ENCODE measurements at regions not wholly inside any gene's neighbourhood (a gene's known extent, or its start where the extent isn't known, plus 50 kb on each side); places are given as distances from the start of the nearest gene placed in this dataset.

DNA sequence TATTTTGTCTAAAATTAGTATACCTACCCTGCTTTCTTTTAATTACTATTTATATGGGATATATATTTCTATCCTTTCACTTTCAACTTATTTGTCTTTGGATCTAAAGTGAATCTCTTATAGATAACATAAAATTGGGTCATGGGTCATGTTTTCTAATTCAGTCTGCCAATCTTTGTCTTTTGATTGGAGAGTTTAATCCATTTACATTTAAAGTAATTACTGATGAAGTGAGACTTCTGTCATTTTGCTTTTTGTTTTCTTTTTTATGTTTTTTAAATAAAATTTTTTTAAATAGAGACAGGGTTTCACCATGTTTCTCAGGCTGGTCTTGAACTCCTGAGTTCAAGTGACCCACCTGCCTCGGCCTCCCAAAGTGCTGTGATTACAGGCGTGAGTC is 50.5 kb upstream of the PRDM1 start:
- FAIRE-seq = no peak

GRCh38 chr6:106033806-106034205 is 52.3 kb upstream of the PRDM1 start:
- FAIRE-seq = peak; percentile 58

DNA sequence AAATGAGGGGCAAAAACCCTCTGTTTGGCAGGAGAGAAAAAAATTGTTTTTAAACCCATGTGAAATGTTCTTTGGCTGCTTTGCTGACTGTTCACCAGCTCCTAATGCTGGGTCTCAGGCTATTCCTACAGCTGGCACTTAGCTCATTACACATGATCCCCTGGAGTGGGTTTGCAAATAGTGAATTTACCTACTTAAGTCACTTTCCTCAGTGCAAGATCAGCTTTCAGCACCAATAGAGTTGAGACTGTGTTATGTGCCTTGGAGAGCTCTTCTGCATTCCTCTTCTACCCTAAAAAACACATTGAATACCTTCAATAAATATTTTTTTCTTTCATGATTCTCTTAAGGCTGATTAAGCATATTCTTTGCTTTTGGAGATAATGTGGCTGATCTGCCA is 58.4 kb upstream of the PRDM1 start:
- no peak for FAIRE-seq

DNA sequence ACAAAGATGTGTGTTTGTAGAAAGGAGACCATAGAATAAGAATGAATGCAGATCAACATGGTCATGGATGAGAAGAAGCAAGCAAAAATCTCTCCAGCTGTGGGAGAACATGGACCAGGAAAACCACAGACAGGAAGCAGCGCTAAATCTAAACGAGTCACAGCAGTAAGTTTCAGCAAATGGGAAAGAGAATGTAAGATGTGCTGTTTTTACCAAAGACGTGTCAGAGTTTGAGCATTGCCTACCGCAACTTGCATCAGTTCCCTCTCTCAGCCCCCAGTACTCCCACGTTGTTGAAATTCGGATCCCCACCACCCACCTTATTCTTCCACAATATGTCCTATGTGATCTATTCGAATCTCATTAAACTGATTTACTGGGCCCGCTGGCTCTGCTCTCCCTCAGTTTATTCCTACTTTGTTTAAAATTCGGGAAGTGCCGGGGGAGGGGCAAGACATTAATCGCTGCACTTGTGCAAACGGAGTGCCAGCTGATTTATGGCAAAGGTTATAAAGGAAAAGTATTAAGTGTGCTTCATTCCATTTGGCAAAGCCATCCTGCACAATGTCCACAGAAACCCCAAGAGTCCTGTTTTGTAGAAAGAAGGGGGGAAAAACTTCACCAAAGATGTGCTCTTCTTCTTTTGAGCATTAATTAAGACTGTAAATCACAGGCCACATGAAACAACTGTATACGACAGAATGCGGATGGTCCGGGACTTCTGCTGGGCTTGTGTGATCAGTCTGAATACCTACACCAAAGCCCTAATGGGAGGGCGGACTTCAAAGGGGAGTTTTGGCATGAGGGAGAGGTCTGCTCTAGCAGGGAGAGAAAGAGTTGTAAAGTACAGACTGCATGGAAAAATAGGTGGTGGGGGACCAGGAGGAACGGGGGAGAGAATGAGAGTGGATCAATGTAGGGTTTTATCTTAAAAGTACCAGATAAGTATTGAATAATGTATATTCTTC is 59.1 kb upstream of the PRDM1 start:
- FAIRE-seq = peak; percentile 92

- FAIRE-seq = no peak
These were observed 60.5 kb upstream of the PRDM1 start for GRCh38 chr6:106025655-106026054.

- FAIRE-seq = no peak
These were observed 63.3 kb upstream of the PRDM1 start for GRCh38 chr6:106022801-106023200.

DNA sequence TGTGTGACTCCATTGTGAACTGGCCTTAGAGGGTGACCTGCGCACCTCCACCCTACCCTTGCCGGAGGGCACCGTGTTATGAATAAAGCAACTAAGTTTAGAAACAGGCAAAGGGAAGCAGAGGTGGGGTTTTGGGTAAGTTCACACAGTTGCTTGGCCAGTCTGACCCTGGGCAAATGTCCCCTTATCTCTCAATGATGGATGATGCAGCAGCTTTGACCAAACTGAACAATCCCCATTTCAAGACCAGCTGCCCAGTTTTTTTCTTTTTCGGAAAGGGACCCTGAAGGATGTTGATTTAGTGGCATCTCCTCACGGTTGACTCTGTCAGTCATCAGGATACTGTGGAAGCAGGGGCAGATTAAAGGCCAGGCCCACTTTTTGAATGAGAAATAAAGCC is 68.7 kb upstream of the PRDM1 start:
- FAIRE-seq = no peak

GRCh38 chr6:106014955-106015354 is 71.2 kb upstream of the PRDM1 start:
- no peak for FAIRE-seq

DNA sequence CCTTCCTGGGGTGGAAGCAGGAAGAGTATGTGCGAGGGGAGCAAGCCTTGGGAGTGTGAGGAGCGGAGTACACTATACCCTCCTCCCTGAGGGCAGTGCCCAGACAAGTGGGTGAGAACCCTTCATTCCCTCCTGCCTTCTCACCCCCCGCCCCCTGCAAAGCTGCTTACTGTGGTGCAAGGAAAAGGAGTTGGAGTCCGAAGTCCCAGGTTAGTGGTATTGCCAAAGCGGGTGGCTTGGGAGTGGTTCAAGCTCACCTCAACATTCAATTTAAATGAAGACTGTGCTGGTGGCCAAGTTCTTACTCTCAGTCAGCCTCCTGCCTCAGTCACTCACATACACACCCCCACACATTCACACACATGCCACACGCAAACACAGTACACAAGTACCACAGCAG is 74.7 kb upstream of the PRDM1 start:
- FAIRE-seq = no peak

DNA sequence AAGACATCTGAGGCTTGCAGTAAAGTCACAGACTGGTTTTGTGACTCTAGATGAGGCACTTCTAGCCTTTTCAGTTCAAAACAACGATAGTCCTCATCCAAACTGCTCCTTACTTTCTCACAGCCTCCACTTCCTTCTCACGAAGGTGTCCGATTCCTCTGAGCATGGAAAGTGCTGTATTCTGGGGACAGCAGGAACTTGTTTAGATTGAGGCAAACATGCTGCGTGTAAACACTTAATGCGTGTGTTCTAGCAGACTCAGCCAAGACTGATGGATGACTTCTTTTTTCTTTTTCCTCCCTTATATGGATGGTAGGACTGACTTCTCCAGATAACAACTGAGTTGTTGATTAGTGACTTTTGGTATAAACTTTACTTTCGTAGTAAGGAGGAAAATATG is 80.2 kb upstream of the PRDM1 start:
- no peak for FAIRE-seq

- no peak for FAIRE-seq
These were observed 81.1 kb upstream of the PRDM1 start for GRCh38 chr6:106005013-106005412.

DNA sequence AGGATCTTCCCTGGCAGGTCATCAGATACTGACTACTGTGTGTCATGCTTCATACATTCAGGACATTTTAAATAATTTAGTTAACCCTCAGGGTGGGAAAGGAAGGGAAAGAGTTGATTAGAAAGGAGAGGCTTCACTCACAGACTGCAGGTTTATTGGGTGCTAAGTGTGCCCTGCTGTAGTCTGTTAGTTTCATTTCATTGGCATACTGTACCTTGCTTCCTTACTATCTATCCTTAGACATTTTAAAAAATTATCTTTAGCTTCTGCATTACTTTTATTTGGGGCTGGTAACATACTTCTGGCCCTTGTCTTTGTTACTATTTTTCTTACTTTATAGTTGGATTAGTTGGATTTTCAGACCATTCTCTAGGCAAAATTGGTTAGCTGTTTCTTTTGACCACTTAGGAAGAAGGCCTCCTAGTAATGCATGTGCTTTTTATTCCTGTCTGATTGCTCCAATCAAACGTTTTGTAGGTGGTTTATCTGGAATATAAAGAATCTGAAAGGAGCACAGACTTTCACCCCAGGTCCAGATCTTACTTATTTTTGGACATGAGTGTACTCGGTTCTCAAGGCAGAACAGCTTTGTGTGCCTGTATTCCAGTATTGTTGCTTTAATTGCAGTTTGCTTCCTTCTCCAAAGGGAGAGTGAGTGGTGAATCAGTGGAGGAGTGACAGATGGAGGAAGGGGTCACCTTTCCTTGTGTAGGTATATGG is 82.7 kb upstream of the PRDM1 start:
- FAIRE-seq = no peak

DNA sequence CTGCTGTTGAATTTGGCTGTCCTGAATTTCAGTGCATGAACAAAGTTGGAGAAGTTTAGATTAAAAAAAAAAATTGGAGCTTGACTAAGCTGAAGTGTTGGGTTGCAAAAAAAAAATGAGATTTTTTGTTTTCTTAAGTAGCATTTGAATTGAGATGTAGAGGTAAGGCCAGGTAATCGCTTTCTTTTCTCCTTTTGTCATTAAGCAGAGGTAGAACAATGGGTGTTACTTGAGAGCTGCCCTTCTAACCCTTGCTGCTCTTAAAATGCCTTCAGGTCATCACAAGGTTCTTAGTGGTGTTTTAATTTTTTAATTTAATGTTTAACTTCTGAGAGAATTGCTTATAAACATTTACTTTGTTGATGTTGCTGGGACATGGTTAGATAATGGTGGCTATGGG is 84.1 kb upstream of the PRDM1 start:
- no peak for FAIRE-seq

DNA sequence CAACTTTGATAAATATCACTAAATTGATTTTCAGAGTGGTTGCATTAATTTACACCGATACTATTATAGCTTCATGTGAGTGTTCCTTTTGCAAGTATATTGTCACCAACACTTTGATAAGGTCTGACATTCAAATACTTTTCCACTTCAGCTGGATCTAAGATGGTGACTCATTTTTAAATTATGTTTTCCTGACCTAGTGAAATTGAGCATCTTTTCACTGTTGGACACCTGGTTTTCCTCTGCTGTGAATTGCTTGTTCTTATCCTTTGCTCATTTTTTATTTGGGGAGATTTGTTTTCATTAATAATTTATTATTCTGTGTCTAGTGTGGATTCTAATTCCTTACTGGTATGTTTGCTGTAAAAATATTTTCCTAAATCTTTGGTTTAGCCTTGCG is 85.2 kb upstream of the PRDM1 start:
- peak; percentile 89 for FAIRE-seq

DNA sequence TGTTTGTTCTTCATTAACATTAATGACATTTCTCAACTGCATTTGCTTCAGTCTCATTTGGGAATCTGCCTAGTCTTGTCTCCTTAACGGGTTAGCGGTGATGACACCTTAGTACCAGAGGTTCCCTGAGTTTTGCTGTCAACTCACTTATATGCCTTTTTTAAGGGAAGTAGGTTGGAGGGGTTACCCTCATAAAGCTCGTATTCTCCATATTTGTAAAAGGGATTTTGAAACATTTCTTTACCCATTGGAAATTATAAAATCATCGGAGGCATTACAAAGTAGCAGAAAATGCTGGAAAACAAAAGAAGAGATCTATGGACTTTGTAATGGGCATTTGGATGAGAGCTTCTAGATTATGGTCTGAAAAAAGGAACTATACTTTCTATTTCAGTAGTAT is 88.7 kb upstream of the PRDM1 start:
- no peak for FAIRE-seq

DNA sequence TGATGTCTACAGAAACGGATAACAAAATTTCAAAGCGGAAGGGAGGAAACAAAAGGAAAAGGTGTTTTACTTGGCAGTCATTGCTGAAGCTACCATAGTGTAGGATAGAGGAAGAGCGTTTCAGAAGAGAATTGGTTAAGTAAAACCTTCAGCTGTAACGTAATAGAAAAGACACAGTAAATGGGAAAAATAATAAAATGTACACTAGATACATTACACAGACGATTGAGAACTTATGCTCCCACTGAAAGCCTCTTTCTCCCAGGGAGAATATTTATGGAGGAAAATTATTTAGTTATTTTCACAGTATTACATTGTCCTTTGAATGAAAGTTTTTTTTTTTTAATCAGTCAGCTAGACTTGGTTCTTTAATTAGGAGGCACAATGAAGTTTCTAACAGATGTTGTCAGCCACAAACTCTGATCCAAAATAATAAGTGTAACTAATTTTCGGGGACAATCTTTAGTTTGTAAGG is 90.7 kb upstream of the PRDM1 start:
- FAIRE-seq = no peak

- FAIRE-seq = no peak
These were observed 91.3 kb upstream of the PRDM1 start for GRCh38 chr6:105994591-105995390.

DNA sequence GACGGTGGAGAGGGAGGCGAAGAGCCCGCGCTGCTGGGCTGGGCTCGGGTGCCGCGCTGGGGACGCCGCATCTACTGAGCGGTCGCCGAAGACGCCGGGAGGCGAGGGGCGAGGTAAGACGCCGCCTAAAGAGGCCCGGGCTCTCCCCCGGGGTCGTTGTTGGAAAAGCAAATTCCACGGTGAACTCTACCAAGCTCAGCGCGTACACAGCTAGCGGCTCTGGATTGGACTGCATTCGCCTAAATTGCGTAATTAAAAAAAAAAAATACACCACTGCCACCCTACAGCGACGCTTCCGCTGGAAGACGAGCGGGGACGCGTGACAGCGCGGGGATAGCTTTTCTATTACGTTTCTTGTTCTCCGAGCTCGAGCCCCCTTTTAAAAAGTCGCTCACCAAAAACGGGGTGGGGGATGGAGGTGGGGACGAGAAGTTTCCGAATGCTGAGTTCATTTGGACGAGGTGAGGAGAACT is 92.0 kb upstream of the PRDM1 start:
- FAIRE-seq = no peak

- no peak for FAIRE-seq
These were observed 92.6 kb upstream of the PRDM1 start for GRCh38 chr6:105993341-105994117.

- FAIRE-seq = no peak
These were observed 93.7 kb upstream of the PRDM1 start for GRCh38 chr6:105992315-105992961.

DNA sequence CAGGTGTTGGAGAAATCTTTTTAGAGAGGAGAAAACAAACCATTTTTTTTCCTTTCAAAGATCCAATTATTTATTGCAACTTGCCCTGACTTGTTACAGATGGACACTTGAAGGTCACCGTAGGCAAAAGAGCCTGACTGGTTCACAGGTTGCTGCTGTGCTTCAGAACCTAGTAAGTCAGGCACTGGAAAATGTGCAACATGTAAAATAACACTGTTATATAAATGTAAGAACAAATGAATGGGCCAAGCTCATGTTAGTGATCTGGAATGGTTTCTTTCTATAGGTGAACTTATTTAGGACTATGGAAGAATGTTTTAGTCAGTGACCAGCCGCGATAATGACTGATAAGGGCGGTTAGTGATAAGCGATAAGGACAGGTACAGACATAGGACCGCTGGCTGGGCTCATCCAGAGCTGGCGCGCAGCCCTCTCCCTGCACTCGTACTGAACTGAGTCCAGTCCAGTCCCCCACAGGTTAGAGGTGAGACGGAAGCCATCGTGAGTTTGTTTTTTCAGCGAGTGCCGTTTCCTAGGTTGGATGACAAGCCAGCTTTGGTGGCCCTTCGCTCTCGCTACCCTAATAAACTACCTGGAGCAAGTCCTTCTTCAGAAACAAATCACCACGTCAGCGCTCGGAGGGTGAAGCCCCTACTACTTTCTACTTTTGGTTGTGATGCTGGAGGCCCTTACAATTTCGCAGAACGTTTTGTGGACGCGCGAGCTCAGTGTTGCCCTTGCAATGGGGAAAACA is 94.4 kb upstream of the PRDM1 start:
- FAIRE-seq = no peak
